ENCODE measurements at regions not wholly inside any gene's neighbourhood (a gene's known extent, or its start where the extent isn't known, plus 50 kb on each side); places are given as distances from the start of the nearest gene placed in this dataset.

DNA sequence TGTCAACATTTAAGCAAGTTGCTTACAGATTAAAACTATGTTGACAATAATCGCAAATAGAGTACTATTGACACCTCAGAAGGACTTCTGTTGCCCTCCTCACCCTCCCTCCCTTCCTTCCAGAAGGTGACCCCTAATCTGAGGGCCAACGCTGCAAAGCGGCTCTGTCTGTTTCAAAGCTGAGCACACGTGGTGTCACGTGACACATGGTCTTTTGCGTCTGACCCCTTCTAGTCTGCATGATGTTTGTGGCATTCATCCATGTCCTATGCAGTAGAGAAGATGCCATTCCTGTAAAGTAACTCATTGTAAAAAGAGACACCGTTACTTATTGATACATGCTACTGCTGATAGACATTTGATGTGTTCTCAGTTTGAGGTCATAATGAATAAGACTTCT is 182.3 kb downstream of the THBS2 start:
- no peak for DNase-seq (ENCODE audit: low read depth)
- no peak overlapping the region for H3K4me3 ChIP-seq (ENCODE audit: low read depth, low read length)
- TF ChIP-seq, protein P1, sequence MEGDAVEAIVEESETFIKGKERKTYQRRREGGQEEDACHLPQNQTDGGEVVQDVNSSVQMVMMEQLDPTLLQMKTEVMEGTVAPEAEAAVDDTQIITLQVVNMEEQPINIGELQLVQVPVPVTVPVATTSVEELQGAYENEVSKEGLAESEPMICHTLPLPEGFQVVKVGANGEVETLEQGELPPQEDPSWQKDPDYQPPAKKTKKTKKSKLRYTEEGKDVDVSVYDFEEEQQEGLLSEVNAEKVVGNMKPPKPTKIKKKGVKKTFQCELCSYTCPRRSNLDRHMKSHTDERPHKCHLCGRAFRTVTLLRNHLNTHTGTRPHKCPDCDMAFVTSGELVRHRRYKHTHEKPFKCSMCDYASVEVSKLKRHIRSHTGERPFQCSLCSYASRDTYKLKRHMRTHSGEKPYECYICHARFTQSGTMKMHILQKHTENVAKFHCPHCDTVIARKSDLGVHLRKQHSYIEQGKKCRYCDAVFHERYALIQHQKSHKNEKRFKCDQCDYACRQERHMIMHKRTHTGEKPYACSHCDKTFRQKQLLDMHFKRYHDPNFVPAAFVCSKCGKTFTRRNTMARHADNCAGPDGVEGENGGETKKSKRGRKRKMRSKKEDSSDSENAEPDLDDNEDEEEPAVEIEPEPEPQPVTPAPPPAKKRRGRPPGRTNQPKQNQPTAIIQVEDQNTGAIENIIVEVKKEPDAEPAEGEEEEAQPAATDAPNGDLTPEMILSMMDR (IDR thresholded peaks at IDR 0.05; ENCODE audit: low read depth, low read length, missing control alignments): no peak

DNA sequence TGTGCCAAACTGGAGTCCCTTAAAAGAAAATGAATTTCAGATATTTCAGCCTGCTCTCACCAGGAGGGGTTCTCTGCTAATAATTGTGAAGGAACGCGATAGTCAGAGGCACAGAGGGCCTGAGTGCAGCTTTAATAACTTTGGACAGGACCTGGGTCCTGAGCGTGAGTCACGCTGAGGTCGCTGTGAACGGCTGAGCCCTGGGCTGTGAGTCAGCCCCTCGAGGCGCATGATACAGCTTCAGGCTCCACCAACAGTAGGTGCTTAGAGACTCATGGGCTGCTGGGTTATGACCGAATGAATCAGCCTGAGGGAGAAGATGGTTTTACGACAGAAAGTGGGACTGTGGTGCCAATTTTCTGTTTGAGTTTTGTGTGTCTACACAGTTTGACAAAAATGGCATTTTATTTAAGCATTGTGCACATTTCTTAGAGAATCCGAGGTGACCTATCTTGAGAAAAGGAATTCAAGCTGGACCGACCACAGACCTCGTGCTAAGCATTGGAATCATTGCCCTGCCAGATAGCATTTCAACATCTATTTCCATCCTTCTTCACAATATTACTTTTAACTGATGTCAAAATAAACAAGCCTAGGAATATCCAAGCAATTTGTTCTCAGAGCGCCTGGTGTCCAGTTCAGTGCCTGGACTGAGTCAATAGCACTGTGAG is 183.0 kb downstream of the THBS2 start:
- TF ChIP-seq, protein P1 (IDR thresholded peaks at IDR 0.05; ENCODE audit: low read depth, low read length, missing control alignments): no peak
- no peak for DNase-seq (ENCODE audit: low read depth)
- no peak overlapping the region for H3K4me3 ChIP-seq (ENCODE audit: low read depth, low read length)

DNA sequence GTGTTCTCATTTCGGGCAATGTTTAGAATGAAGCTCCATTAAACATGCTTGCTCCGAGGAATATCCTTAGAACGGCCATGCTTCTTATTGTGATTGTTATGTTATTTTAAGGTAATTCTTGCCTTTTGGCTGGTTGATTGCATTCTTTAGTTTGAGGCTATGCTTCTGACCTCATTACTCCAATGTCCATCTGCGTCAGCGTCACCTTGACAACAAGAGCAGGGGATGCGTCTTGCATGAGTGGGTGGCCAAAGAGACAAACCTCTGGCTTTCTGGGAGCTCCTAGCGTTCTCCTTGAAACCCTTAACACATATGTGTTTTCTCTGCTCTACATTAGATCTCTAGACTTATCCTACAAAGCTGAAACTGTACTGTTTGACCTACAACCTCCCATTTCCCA is 184.3 kb downstream of the THBS2 start:
- H3K4me3 ChIP-seq (ENCODE audit: low read depth, low read length): no peak overlapping the region
- TF ChIP-seq, protein P1 (IDR thresholded peaks at IDR 0.05; ENCODE audit: low read depth, low read length, missing control alignments): no peak
- no peak for DNase-seq (ENCODE audit: low read depth)

DNA sequence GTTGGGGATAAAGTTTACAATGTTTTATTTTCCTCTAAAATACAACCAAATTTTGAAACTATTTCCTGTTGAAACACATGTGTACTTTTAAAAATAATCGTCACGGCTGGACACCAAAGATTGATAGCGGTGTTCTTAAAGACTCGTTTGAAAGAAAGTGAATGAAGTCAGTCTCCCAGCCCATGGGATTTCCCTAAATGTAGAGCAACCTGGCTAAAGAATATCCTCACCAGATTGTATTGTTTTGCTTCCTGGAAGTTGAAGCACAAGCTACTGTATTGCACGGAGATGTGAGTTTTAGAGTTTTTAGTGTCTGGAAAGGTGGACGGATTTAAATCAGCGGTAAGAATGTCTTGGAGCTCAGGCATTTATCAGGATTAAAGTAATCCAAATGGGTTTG is 189.5 kb downstream of the THBS2 start:
- H3K4me3 ChIP-seq (ENCODE audit: low read depth, low read length): no peak overlapping the region
- TF ChIP-seq, protein P1 (IDR thresholded peaks at IDR 0.05; ENCODE audit: low read depth, low read length, missing control alignments): no peak
- no peak for DNase-seq (ENCODE audit: low read depth)

DNA sequence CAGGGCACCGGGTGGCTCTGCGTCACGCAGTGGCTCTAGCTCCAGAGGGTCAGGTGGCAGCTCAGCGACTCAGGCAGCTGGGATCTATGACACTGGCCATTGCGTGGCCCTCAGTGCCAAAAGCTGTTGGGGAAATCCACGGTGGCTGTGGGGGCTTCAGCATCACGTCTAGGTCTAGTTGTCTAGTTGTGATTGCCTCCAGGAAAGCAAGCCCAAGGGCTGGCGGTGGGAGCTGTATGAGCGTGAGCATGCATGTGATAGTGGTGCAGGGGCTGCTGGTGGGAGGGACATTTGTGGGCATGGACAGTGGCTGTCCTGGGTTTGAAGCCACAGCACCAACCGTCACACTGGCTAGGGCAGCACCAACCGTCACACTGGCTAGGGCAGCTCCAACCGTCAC is 191.4 kb downstream of the THBS2 start:
- DNase-seq (ENCODE audit: low read depth): no peak
- TF ChIP-seq, protein P1 (IDR thresholded peaks at IDR 0.05; ENCODE audit: low read depth, low read length, missing control alignments): no peak
- H3K4me3 ChIP-seq (ENCODE audit: low read depth, low read length): no peak overlapping the region

DNA sequence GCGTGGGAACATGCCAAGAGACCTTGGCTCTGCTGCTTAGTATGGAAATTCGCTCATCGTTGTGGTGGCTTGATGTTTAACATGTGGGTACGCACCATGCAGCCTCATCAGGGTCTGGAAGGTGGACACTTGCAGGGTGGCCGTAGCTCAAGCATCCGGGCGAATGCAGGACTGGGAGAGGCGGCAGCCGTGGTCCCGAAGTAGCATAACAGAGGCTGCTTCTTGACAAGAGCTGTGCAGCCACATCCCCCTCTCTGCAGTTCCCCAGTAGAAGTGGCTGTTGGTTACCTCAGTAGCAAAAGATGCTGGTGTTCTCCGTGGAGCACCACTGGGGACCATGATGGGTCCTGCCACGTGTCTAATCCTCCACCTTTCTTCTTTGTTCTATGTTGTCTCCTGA is 195.0 kb downstream of the THBS2 start:
- TF ChIP-seq, protein P1 (IDR thresholded peaks at IDR 0.05; ENCODE audit: low read depth, low read length, missing control alignments): no peak
- no peak overlapping the region for H3K4me3 ChIP-seq (ENCODE audit: low read depth, low read length)
- DNase-seq (ENCODE audit: low read depth): no peak

DNA sequence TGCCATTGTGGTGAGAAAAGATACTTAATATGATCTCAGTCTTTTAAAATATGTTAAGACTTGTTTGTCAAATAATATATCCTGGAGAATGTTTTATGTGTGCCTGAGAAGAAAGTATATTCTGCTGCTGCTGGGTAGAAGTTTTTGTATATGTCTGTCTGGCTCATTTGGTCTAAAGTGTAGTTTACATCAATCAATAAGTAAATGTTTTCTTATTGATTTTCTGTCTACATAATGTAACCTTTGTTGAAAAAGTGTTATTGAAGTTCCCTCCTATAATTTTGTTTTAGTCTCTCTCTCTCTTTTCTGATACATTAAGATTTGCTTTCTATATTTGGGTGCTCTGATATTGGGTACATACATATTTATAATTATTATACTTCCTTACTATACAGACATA is 201.2 kb downstream of the THBS2 start:
- TF ChIP-seq, protein P1 (IDR thresholded peaks at IDR 0.05; ENCODE audit: low read depth, low read length, missing control alignments): no peak
- no peak for DNase-seq (ENCODE audit: low read depth)
- no peak overlapping the region for H3K4me3 ChIP-seq (ENCODE audit: low read depth, low read length)
